Ovary (tissue), 7 donors: ENCODE measurements at regions not wholly inside any gene's neighbourhood (a gene's known extent, or its start where the extent isn't known, plus 50 kb on each side); places are given as distances from the start of the nearest gene placed in this dataset.

Source experiments
- DNase-seq, 5 donors: peaks; one replicate each; pipeline ENCODE4 v3.0.0-alpha.2; 2019 to 2020
- H3K27ac ChIP-seq, 2 donors: fragments of 200-600 bp; one replicate each; pipeline versions ENCODE4 v1.5.1 to v1.8.0; 2019 to 2022
- H3K27me3 ChIP-seq: fragments of 200-600 bp; one replicate; pipeline ENCODE4 v1.8.0; 2022
- H3K36me3 ChIP-seq: fragments of 200-600 bp; sonication (generic); one replicate; pipeline ENCODE4 v1.5.1; 2019
- H3K4me1 ChIP-seq: one replicate; pipeline ENCODE4 v1.8.1; 2013; ENCODE audit warnings: mild to moderate bottlenecking, moderate library complexity; ENCODE audit not compliant: insufficient read depth
- H3K4me3 ChIP-seq: fragments of 200-600 bp; sonication (generic); one replicate; pipeline ENCODE4 v1.5.1; 2017
- H3K9me3 ChIP-seq, 2 donors: fragments of 200-600 bp in 1 of 2; sonication (generic) in 1 of 2; one replicate each; pipeline versions ENCODE4 v1.5.1 to v1.8.1; 2013 to 2019; ENCODE audit warnings: mild to moderate bottlenecking in 1 of 2, moderate library complexity in 1 of 2
- CTCF ChIP-seq, 3 donors: fragments of 450-650 bp in 2 of 3; fragments of 200-600 bp in 1 of 3; IDR thresholded peaks; one replicate each; pipeline versions ENCODE4 v1.5.1 to v1.8.0; 2016 to 2022; ENCODE audit warnings: antibody characterized with exemption in 3 of 3, mild to moderate bottlenecking in 1 of 3
- EP300 ChIP-seq: sonication (generic); formaldehyde crosslinking; IDR thresholded peaks from one replicate; pipeline ENCODE4 v1.6.1; 2017; ENCODE audit warnings: antibody characterized with exemption
- POLR2A ChIP-seq: fragments of 450-650 bp; IDR thresholded peaks from one replicate; pipeline ENCODE4 v1.6.1; 2017; ENCODE audit warnings: antibody characterized with exemption, mild to moderate bottlenecking, moderate library complexity
- WGBS, 3 donors: extraction: QIAGEN DNeasy Blood & Tissue Kit in 1 of 3; methylation state at CpG; one replicate each; pipeline versions ENCODE4 v1.1.5 to v1.1.7; 2013 to 2017; 5-methylcytosine and 5-hydroxymethylcytosine counted together
- intact Hi-C, 4 donors: fragments of 100-400 bp; cut with DNase I; formaldehyde crosslinking; loops; one replicate each; pipeline versions ENCODE4 v1.11.0 to v1.15.1; 2022 to 2023
- donor health status: DM: no; HTN: no; CAD: no; lungs with moderate emphysema.
- donor health status: DM: no; HTN: no; CAD: no.
- donor health status: Bipolar disorder and iron deficiency.
- donor health status: DM: no; HTN: no; CAD: no.
- donor health status: DM: yes; HTN: yes; CAD: no.

- Histone ChIP-seq H3K27me3 (no peaks in the 10 kb centered on the region), H3K27ac (no peak overlapping the region), H3K4me3 (no peak overlapping the region), H3K4me1 (no peaks in the 10 kb centered on the region), H3K36me3 (no peaks in the 10 kb centered on the region), H3K9me3 (no peaks in the 10 kb centered on the region)
- no peak for DNase-seq
- WGBS, 3 donors: 93 to 100% (median 97%) methylated on average over 1 of the region's 1 CpG
- TF ChIP-seq POLR2A (no peak), EP300 (no peak), CTCF (IDR thresholded peaks at IDR 0.05) (no peak)
- intact Hi-C loops: no loop called here
Observed at GRCh38 chr2:175808858-175809257, 193.2 kb downstream of the LNPK start.

GRCh38 chr2:175808078-175808477, 194.0 kb downstream of the LNPK start:
- no peaks in the 10 kb centered on the region for H3K27me3 ChIP-seq
- no peak overlapping the region for H3K4me3 ChIP-seq
- no peaks in the 10 kb centered on the region for H3K36me3 ChIP-seq
- DNase-seq: no peak
- TF ChIP-seq POLR2A (no peak), EP300 (no peak)
- no peaks in the 10 kb centered on the region for H3K9me3 ChIP-seq
- H3K27ac ChIP-seq: no peak overlapping the region
- no peaks in the 10 kb centered on the region for H3K4me1 ChIP-seq
- 12 to 38% (median 32%) methylated on average over 1 of the region's 1 CpG for WGBS, 3 donors
- intact Hi-C loops: no loop called here

GRCh38 chr2:175807031-175807873, 194.8 kb downstream of the LNPK start:
- Histone ChIP-seq H3K4me3 (no peak overlapping the region), H3K4me1 (no peaks in the 10 kb centered on the region), H3K27ac (no peak overlapping the region), H3K27me3 (no peaks in the 10 kb centered on the region), H3K36me3 (no peaks in the 10 kb centered on the region), H3K9me3 (no peaks in the 10 kb centered on the region)
- 72 to 73% (median 72%) methylated on average over 5 of the region's 5 CpGs for WGBS, 3 donors
- DNase-seq: no peak
- TF ChIP-seq POLR2A: no peak
- no peak for TF ChIP-seq EP300
- TF ChIP-seq CTCF (IDR thresholded peaks at IDR 0.05): no peak
- intact Hi-C loops: no loop called here

- TF ChIP-seq CTCF (IDR thresholded peaks at IDR 0.05) (no peak), POLR2A (no peak), EP300 (no peak)
- intact Hi-C loops: no loop called here
- H3K27me3 ChIP-seq: no peaks in the 10 kb centered on the region
- 2 to 20% (median 13%) methylated on average over 3 of the region's 3 CpGs for WGBS, 3 donors
- no peaks in the 10 kb centered on the region for H3K36me3 ChIP-seq
- no peaks in the 10 kb centered on the region for H3K9me3 ChIP-seq
- no peaks in the 10 kb centered on the region for H3K4me1 ChIP-seq
- no peak for DNase-seq
- no peak overlapping the region for H3K27ac ChIP-seq
- no peak overlapping the region for H3K4me3 ChIP-seq
Observed at GRCh38 chr2:175806570-175806969, 195.5 kb downstream of the LNPK start.

GRCh38 chr2:175806125-175806490, 196.0 kb downstream of the LNPK start:
- no peak overlapping the region for H3K27ac ChIP-seq
- H3K36me3 ChIP-seq: no peaks in the 10 kb centered on the region
- H3K27me3 ChIP-seq: no peaks in the 10 kb centered on the region
- no peak for DNase-seq
- intact Hi-C loops: no loop called here
- 45 to 55% (median 55%) methylated on average over 5 of the region's 5 CpGs for WGBS, 3 donors
- no peaks in the 10 kb centered on the region for H3K9me3 ChIP-seq
- no peak overlapping the region for H3K4me3 ChIP-seq
- H3K4me1 ChIP-seq: no peaks in the 10 kb centered on the region
- no peak for TF ChIP-seq CTCF (IDR thresholded peaks at IDR 0.05)
